Neural crest cell (in vitro differentiated cells): ENCODE measurements at regions not wholly inside any gene's neighbourhood (a gene's known extent, or its start where the extent isn't known, plus 50 kb on each side); places are given as distances from the start of the nearest gene placed in this dataset.

Experiments
- DNase-seq: peaks from one replicate; pipeline ENCODE4 v3.0.0; 2021; ENCODE audit warnings: low read depth, mixed read lengths, low spot score
- H3K27ac Mint-ChIP-seq: one replicate; pipeline ENCODE4 v1.8.0; 2021; ENCODE audit warnings: mild to moderate bottlenecking, mixed read lengths; ENCODE audit not compliant: unreplicated experiment
- H3K27me3 Mint-ChIP-seq: 2 replicates; pipeline ENCODE4 v1.8.0; 2021; ENCODE audit warnings: low read depth, mild to moderate bottlenecking, mixed read lengths
- H3K36me3 Mint-ChIP-seq: 2 replicates; pipeline ENCODE4 v1.8.0; 2021; ENCODE audit warnings: low read depth, mild to moderate bottlenecking, mixed read lengths
- H3K4me1 Mint-ChIP-seq: 2 replicates; pipeline ENCODE4 v1.8.0; 2021; ENCODE audit warnings: mixed read lengths
- H3K4me3 Mint-ChIP-seq: one replicate; pipeline ENCODE4 v1.8.0; 2021; ENCODE audit warnings: mild to moderate bottlenecking, mixed read lengths
- H3K9me3 Mint-ChIP-seq: 2 replicates; pipeline ENCODE4 v1.8.0; 2021; ENCODE audit warnings: mixed read lengths
- CTCF ChIP-seq: fragments of 200-600 bp; sonication (generic); conservative IDR thresholded peaks from 2 replicates; pipeline ENCODE4 v1.5.0; 2021; ENCODE audit warnings: antibody characterized with exemption, mild to moderate bottlenecking

GRCh38 chrX:129041319-129041718 lies 482.0 kb downstream of the SMARCA1 start:
- no peak overlapping the region for H3K4me3 Mint-ChIP-seq
- H3K27ac Mint-ChIP-seq: no peak overlapping the region
- DNase-seq: no peak
- peaks cover 3% of the 10 kb centered on the region for H3K9me3 Mint-ChIP-seq
- H3K36me3 Mint-ChIP-seq: peaks cover 5% of the 10 kb centered on the region
- no peaks in the 10 kb centered on the region for H3K27me3 Mint-ChIP-seq
- H3K4me1 Mint-ChIP-seq: peaks cover 3% of the 10 kb centered on the region
- no peak for TF ChIP-seq CTCF

GRCh38 chrX:129040124-129040523 lies 483.2 kb downstream of the SMARCA1 start:
- no peak overlapping the region for H3K4me3 Mint-ChIP-seq
- H3K27me3 Mint-ChIP-seq: no peaks in the 10 kb centered on the region
- TF ChIP-seq CTCF: no peak
- DNase-seq: no peak
- peaks cover 3% of the 10 kb centered on the region for H3K4me1 Mint-ChIP-seq
- H3K27ac Mint-ChIP-seq: no peak overlapping the region
- peaks cover 2% of the 10 kb centered on the region for H3K36me3 Mint-ChIP-seq
- H3K9me3 Mint-ChIP-seq: peaks cover 3% of the 10 kb centered on the region

GRCh38 chrX:129039176-129039575 lies 484.1 kb downstream of the SMARCA1 start:
- DNase-seq: no peak
- Mint-ChIP-seq H3K36me3 (peaks cover 2% of the 10 kb centered on the region), H3K4me3 (no peak overlapping the region), H3K27me3 (no peaks in the 10 kb centered on the region), H3K27ac (no peak overlapping the region), H3K4me1 (peaks cover 3% of the 10 kb centered on the region), H3K9me3 (peaks cover 3% of the 10 kb centered on the region)
- no peak for TF ChIP-seq CTCF

- Mint-ChIP-seq H3K4me3 (no peak overlapping the region), H3K27me3 (no peaks in the 10 kb centered on the region), H3K27ac (no peak overlapping the region), H3K9me3 (no peaks in the 10 kb centered on the region), H3K36me3 (no peaks in the 10 kb centered on the region), H3K4me1 (peaks cover 3% of the 10 kb centered on the region)
- TF ChIP-seq CTCF: no peak
- no peak for DNase-seq
Measured at GRCh38 chrX:129037389-129037788, 485.9 kb downstream of the SMARCA1 start.

- H3K4me1 Mint-ChIP-seq: peaks cover 3% of the 10 kb centered on the region
- no peaks in the 10 kb centered on the region for H3K36me3 Mint-ChIP-seq
- DNase-seq: no peak
- no peak overlapping the region for H3K27ac Mint-ChIP-seq
- H3K4me3 Mint-ChIP-seq: no peak overlapping the region
- no peaks in the 10 kb centered on the region for H3K9me3 Mint-ChIP-seq
- H3K27me3 Mint-ChIP-seq: no peaks in the 10 kb centered on the region
- TF ChIP-seq CTCF: no peak
Measured at GRCh38 chrX:129035180-129035579, 488.1 kb downstream of the SMARCA1 start.

- no peak for TF ChIP-seq CTCF
- H3K9me3 Mint-ChIP-seq: no peaks in the 10 kb centered on the region
- no peak overlapping the region for H3K4me3 Mint-ChIP-seq
- peaks cover 3% of the 10 kb centered on the region for H3K4me1 Mint-ChIP-seq
- DNase-seq: no peak
- no peaks in the 10 kb centered on the region for H3K36me3 Mint-ChIP-seq
- H3K27ac Mint-ChIP-seq: no peak overlapping the region
- H3K27me3 Mint-ChIP-seq: no peaks in the 10 kb centered on the region
Measured at GRCh38 chrX:129034196-129034595, 489.1 kb downstream of the SMARCA1 start.
